GM21786 (cell line): ENCODE measurements at regions not wholly inside any gene's neighbourhood (a gene's known extent, or its start where the extent isn't known, plus 50 kb on each side); places are given as distances from the start of the nearest gene placed in this dataset.
"Not testable (repeated sequence)": the region's sequence is repeated elsewhere in the genome, so short reads cannot be mapped to it uniquely, and the experiment has no call there.

ENCODE experiments used
- ATAC-seq: cut with Tn5 transposase; IDR thresholded peaks from one replicate; pipeline ENCODE4 v1.9.1; 2021; ENCODE audit not compliant: unreplicated experiment

GRCh38 chr5:39534690-39535089 lies 109.9 kb upstream of the DAB2 start:
- no peak for ATAC-seq

DNA sequence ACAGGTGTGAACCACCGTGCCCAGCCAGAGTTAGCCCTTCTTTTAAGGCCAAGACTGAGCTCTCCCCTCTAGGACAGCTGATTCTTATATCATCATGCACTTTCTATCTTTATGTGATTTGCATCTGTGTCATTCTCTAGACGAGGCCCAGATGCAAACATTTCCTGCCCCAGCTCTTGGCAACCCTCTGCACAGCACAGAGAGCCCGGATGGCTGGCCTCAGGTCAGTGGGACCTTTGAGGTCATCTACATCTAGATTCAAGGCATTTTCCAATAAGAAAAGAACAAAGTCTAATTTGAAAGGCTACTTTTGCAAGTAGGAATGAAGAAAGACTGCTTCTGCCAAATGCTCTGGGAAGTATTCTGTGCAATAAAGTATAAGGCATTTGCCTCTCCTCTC lies 109.0 kb upstream of the DAB2 start:
- ATAC-seq: no peak

DNA sequence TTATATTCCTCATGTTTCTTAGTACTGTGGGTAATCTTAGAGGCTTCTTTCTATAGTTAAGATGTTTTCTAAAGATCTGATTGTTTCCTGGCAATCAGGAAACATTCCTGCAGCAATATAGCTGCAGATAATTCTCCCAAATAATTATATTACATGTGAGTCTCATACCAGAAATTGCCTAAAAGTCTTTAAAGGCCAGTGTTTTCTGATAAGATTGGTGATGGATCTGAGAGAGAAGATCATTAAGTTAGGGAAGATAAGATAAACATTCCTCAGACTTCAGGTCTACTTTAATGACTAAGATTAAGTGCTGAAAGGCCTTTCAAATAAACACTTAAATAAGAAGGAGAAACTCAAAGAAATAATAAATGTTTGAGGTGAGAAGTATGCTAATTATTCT lies 107.7 kb upstream of the DAB2 start:
- no peak for ATAC-seq

DNA sequence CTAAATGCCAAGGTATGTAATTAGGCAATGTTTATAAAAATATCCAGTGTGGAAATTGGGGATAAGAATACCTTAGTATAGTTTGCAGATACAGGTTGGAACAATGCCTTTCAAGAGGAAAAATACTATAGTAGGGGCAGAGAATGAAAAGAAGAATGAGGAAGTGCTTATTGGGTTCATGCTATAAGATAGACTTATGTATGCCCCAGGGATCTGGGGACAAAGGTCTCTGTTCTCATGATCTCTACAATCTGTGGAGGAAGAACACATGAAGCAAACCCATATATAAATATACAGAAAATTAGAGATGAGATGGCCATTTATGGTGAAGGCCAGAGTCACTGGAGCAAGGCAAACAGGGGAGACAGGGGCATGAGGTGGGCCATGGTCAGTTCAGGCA lies 106.5 kb upstream of the DAB2 start:
- no peak for ATAC-seq

- no peak for ATAC-seq
These were observed 102.2 kb upstream of the DAB2 start for GRCh38 chr5:39526914-39527477.

GRCh38 chr5:39525781-39526180 lies 101.0 kb upstream of the DAB2 start:
- ATAC-seq: not testable (repeated sequence)

DNA sequence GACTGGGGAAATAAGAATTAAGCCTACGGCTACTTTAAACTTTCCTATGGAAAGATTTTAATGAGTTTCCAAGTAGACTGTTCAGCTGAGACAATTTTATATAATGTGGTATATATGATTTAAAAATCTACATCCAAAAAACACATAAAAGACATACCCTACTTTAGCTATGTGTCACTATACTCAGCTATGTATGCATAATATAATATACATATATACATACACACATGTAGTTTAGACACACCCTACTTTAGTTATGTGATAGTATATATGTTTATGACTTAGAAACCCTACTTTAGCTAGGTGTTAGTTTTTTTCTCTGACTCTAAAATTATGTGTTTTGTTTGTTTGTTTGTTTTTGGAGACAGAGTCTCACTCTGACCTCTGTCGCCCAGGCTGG lies 100.5 kb upstream of the DAB2 start:
- no peak for ATAC-seq

- ATAC-seq: no peak
These were observed 99.0 kb upstream of the DAB2 start for GRCh38 chr5:39523821-39524220.

DNA sequence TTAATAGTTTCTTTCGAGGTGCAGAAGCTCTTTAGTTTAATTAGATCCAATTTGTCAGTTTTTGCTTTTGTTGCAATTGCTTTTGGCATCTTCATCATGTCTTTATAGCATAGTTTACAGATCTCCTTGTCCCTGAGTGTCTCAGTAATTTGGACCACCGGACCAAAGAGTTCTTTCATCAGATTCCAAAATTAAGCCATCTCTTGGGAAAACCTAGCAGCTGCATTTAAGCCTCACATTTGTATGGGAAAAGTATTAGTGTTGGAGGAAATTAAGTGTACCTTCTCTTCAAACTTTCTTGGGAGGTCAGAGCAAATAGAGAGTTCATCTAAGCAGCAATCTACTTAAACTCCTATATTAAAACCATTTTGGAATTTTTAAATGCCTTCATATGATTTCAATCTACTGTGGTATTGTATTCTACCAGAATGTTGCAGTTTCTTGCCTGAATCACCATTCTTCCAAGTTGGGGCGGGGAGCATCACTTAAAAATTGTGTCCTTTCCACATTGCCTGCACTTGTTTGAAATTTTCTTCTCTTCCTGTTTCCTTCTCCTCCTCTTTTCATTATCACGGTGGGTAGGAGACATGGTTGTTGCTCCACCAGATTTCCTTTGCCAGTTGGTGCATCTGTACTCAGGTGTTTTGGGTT lies 97.3 kb upstream of the DAB2 start:
- ATAC-seq: no peak

DNA sequence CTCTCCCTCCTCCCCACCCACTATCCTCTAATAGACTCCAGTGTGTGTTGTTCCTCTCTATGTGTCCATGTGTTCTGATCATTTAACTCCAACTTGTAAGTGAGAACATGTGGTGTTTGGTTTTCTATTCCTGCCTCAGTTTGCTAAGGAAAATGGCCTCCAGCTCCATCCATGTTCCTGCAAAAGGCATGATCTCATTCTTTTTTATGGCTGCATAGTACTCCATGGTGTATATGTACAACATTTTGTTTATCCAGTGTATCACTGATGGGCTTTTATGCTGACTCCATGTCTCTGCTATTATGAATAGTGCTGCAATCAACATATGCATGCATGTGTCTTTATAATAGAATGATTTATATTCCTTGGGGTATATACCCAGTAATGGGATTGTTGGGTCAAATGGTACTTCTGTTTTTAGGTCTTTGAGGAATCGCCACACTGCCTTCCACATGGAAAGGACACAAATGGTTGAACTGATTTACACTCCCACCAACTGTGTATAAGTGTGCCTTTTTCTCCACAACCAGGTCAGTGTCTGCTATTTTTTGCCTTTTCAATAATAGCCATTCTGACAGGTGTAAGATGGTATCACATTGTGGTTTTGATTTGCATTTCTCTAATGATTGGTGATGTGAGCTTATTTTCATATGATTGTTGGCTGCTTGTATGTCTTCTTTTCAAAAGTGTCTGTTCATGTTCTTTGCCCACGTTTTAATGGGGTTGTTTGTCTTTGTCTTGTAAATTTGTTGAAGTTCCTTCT lies 96.5 kb upstream of the DAB2 start:
- no peak for ATAC-seq

DNA sequence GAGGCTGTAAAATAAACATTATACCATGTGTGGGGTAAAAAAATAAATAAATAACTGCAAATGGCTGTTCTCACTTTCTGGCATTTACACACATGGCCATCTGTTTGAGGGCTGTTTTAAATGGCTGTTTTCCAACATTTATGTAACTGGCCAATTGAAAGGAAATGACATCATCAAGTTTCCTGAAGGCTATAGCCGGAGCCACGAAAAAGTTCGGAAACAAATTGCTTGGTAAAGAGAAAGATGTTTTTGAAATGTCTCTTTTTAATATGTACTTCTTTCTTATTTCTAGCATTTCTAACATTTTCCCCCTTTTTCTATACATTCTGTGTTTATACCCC lies 95.4 kb upstream of the DAB2 start:
- ATAC-seq: no peak

- ATAC-seq: no peak
These were observed 94.9 kb upstream of the DAB2 start for GRCh38 chr5:39519566-39520231.

- no peak for ATAC-seq
These were observed 94.3 kb upstream of the DAB2 start for GRCh38 chr5:39519079-39519478.

GRCh38 chr5:39518516-39518915 lies 93.7 kb upstream of the DAB2 start:
- no peak for ATAC-seq

DNA sequence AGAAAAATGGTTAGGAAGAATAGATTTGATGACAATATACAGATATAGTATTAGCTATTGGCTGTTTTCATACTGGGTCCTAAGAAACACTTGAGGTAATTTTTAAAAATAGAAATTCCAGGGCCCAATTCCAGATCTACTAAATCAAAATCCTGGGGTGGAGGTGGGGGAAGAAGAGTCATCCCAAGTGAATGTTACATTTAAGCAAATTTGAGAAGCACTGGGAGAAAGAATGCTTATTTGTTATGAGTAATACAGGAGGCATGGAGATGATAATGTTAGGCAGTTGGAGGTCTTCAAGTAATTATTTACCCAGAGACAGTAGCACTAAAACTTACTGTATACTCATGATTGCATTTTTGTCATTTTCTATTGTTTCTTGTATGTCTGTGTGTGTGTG lies 93.0 kb upstream of the DAB2 start:
- no peak for ATAC-seq

GRCh38 chr5:39515881-39516280 lies 91.1 kb upstream of the DAB2 start:
- no peak for ATAC-seq

- no peak for ATAC-seq
These were observed 88.5 kb upstream of the DAB2 start for GRCh38 chr5:39513236-39513635.

DNA sequence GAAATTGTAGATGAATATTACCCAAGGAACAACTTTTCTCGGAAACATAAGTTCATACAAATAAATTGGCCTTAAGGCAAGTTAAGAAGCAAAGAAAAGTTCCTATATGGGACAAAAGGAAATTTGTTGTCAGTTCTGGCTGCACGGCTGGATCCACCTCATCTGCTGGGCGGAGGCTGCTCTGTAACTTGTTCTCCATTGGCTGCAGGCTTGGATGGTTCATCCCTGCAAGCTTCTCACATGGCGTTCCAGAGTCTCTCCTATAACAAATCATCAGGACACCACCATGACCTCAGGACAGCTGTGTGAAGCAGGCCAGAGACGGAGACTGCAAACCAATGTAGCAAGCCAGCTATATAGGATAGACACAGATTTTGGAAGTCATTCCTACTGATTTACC lies 81.4 kb upstream of the DAB2 start:
- ATAC-seq: no peak

DNA sequence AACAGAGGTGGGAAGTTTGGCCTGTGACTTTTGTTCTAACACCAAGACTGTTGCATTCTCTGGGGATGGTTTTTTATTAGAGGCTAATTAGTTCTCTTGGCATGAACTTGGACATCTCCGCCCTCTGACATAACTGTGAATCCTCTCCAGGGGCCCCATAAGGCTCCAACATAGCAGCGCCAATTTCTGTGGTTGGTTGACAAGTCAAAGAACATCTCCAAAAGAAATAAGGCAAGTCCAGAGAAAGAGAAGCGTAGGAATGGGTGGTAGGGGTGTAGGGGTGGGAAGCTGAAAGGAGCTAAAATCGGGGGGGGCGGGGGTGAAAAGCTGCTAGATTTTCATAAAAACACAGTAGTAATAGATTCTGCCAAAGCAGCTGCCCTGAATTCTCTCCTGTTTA lies 81.0 kb upstream of the DAB2 start:
- ATAC-seq: no peak

GRCh38 chr5:39505363-39505762 lies 80.6 kb upstream of the DAB2 start:
- ATAC-seq: no peak

DNA sequence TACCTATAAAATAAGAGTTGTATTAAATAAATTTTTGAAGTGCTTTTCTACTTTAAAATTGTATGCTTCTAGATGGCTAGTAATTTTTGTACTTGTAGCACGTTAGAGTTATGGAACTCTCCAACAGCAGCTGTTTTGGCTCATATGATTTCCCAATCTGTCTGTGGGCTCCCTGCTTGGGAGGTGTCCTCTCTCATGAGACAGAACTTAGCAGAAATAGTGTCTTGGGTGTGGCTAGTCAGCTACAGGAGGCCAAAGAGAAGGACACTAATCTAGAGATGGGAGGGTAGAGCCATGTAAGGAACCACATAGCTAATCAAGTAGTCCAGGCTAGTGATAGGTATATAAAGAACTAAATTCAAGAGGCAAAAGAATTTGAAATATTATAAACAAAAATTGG lies 78.4 kb upstream of the DAB2 start:
- no peak for ATAC-seq

GRCh38 chr5:39502704-39503103 lies 77.9 kb upstream of the DAB2 start:
- no peak for ATAC-seq
